DND-41 (cell line): ENCODE measurements at regions not wholly inside any gene's neighbourhood (a gene's known extent, or its start where the extent isn't known, plus 50 kb on each side); places are given as distances from the start of the nearest gene placed in this dataset.

Experiments
- ATAC-seq: fragments of 200-7000 bp; cut with Tn5 transposase; 3 replicates; pipeline ENCODE4 v1.9.1; 2021; ENCODE audit warnings: low read depth; ENCODE audit not compliant: insufficient read depth
- DNase-seq: peaks from one replicate; pipeline ENCODE4 v3.0.0-alpha.2; 2020
- H2AFZ ChIP-seq: 2 replicates; pipeline ENCODE4 v1.6.0; 2012; ENCODE audit warnings: low read depth, low read length
- H3K27ac ChIP-seq: 2 replicates; pipeline ENCODE4 v1.5.1; 2012; ENCODE audit warnings: low read length, inconsistent platforms
- H3K27me3 ChIP-seq: fragments of 200-600 bp; sonication (generic); 2 replicates; pipeline ENCODE4 v1.6.0; 2012; ENCODE audit warnings: low read length, mild to moderate bottlenecking, inconsistent platforms; ENCODE audit not compliant: insufficient read depth, poor library complexity
- H3K36me3 ChIP-seq: 2 replicates; pipeline ENCODE4 v1.5.1; 2012; ENCODE audit warnings: low read length, inconsistent platforms; ENCODE audit not compliant: insufficient read depth
- H3K4me1 ChIP-seq: 2 replicates; pipeline ENCODE4 v1.5.1; 2012; ENCODE audit warnings: mild to moderate bottlenecking, low read length; ENCODE audit not compliant: insufficient read depth
- H3K4me2 ChIP-seq: 2 replicates; pipeline ENCODE4 v1.6.0; 2012; ENCODE audit warnings: mild to moderate bottlenecking, moderate library complexity, low read length, inconsistent platforms; ENCODE audit not compliant: insufficient read depth
- H3K4me3 ChIP-seq, 2 experiments: fragments of 200-600 bp in 1 of 2; shearing (Covaris generic) in 1 of 2; 2 replicates each; pipeline ENCODE4 v1.5.1; 2012 to 2016; ENCODE audit warnings: inconsistent platforms in 2 of 2, low read length in 2 of 2, mild to moderate bottlenecking in 2 of 2, low read depth in 1 of 2, moderate library complexity in 1 of 2
- H3K79me2 ChIP-seq: 2 replicates; pipeline ENCODE4 v1.6.0; 2012; ENCODE audit warnings: low read length, inconsistent platforms; ENCODE audit not compliant: insufficient read depth
- H3K9ac ChIP-seq: 2 replicates; pipeline ENCODE4 v1.6.0; 2012; ENCODE audit warnings: low read depth, mild to moderate bottlenecking, inconsistent platforms, low read length, moderate library complexity
- H3K9me3 ChIP-seq: 2 replicates; pipeline ENCODE4 v1.5.1; 2012; ENCODE audit warnings: low read length, moderate library complexity, mild to moderate bottlenecking, inconsistent platforms; ENCODE audit not compliant: insufficient read depth, severe bottlenecking
- H4K20me1 ChIP-seq: 2 replicates; pipeline ENCODE4 v1.6.0; 2012; ENCODE audit warnings: low read length; ENCODE audit not compliant: insufficient read depth
- EZH2 ChIP-seq: IDR thresholded peaks from 3 replicates; pipeline ENCODE4 v1.6.1; 2012; ENCODE audit warnings: borderline replicate concordance, low read depth, mild to moderate bottlenecking, moderate library complexity, low read length, inconsistent platforms; ENCODE audit not compliant: severe bottlenecking
- TF ChIP-seq, protein P1 (sequence below): IDR thresholded peaks from 2 replicates; pipeline ENCODE4 v1.5.1; 2012; ENCODE audit warnings: borderline replicate concordance, low read length, moderate library complexity, mild to moderate bottlenecking; ENCODE audit not compliant: poor library complexity, severe bottlenecking; ENCODE audit errors: extremely low read depth

DNA sequence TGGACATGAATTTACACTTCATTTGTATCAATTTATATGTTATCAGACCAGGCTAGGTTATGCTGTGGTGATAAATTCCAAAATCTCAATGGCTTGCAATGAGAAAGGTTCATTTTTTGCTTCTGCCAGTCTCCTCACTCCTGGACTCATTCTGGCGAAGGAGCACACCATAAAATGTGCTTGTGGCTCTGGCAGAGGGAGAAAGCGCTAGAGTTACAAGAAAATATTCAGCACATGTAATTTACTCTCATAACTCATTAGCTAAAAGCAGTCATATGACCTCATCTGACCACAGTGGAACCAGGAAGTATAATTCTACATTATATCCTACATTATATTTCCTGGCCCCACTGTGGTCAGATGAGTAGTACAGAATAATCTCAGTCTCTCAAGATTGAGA lies 193.8 kb downstream of the BCHE start:
- no peaks in the 10 kb centered on the region for H3K27me3 ChIP-seq
- no peaks in the 10 kb centered on the region for H4K20me1 ChIP-seq
- H3K9ac ChIP-seq, result no peak overlapping the region
- DNase-seq (no peak), ATAC-seq (peak; percentile 29; the same call in 1 of the 3 replicates)
- no peaks in the 10 kb centered on the region for H3K9me3 ChIP-seq
- no peak overlapping the region for H3K4me3 ChIP-seq
- H3K36me3 ChIP-seq, result no peaks in the 10 kb centered on the region
- no peak overlapping the region for H3K4me2 ChIP-seq
- H3K79me2 ChIP-seq, result no peaks in the 10 kb centered on the region
- no peaks in the 10 kb centered on the region for H3K4me1 ChIP-seq
- TF ChIP-seq, protein P1, sequence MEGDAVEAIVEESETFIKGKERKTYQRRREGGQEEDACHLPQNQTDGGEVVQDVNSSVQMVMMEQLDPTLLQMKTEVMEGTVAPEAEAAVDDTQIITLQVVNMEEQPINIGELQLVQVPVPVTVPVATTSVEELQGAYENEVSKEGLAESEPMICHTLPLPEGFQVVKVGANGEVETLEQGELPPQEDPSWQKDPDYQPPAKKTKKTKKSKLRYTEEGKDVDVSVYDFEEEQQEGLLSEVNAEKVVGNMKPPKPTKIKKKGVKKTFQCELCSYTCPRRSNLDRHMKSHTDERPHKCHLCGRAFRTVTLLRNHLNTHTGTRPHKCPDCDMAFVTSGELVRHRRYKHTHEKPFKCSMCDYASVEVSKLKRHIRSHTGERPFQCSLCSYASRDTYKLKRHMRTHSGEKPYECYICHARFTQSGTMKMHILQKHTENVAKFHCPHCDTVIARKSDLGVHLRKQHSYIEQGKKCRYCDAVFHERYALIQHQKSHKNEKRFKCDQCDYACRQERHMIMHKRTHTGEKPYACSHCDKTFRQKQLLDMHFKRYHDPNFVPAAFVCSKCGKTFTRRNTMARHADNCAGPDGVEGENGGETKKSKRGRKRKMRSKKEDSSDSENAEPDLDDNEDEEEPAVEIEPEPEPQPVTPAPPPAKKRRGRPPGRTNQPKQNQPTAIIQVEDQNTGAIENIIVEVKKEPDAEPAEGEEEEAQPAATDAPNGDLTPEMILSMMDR, result no peak
- no peak for TF ChIP-seq EZH2
- H3K27ac ChIP-seq, result no peak overlapping the region
- H2AFZ ChIP-seq, result peak overlapping the region; percentile 55

DNA sequence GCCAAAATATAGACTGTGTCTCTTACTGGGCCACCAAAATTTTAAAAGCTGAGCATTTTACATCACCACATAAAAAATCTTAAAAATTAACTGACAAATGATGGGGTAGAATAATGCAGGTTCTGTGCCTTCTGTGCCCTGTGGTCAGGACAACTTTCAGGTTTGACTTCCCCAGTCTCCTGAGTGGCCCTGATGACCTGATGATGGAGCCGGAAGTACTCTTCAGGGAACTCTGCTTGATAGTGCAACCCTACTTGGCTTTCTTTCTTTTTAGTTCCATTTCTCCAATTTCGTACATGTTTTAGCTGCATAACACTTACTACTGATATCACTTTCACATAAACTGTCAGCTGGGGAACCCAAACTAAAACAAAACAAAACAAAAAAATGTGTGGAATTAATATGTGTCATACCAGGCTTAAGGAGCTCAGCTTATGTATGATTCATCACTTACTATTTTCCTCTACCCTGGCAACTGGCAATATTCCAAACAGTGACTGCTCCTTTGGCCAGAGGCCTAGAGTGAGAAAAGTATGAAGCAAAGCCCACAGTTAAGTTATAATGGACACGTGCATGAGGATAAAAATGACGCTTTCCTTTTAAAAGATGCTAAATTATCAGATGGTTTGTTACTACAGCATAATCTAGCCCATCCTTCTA lies 194.3 kb downstream of the BCHE start:
- Histone ChIP-seq H3K27me3 (no peaks in the 10 kb centered on the region), H3K4me3 (no peak overlapping the region), H3K79me2 (no peaks in the 10 kb centered on the region), H2AFZ (peak overlapping the region; percentile 55; the same call in 1 of the 2 replicates), H3K4me2 (no peak overlapping the region), H3K27ac (no peak overlapping the region), H3K9ac (no peak overlapping the region), H3K9me3 (no peaks in the 10 kb centered on the region), H4K20me1 (no peaks in the 10 kb centered on the region), H3K4me1 (no peaks in the 10 kb centered on the region), H3K36me3 (no peaks in the 10 kb centered on the region)
- DNase-seq, result no peak
- no peak for TF ChIP-seq EZH2
- TF ChIP-seq, protein P1, result no peak
- no peak for ATAC-seq

DNA sequence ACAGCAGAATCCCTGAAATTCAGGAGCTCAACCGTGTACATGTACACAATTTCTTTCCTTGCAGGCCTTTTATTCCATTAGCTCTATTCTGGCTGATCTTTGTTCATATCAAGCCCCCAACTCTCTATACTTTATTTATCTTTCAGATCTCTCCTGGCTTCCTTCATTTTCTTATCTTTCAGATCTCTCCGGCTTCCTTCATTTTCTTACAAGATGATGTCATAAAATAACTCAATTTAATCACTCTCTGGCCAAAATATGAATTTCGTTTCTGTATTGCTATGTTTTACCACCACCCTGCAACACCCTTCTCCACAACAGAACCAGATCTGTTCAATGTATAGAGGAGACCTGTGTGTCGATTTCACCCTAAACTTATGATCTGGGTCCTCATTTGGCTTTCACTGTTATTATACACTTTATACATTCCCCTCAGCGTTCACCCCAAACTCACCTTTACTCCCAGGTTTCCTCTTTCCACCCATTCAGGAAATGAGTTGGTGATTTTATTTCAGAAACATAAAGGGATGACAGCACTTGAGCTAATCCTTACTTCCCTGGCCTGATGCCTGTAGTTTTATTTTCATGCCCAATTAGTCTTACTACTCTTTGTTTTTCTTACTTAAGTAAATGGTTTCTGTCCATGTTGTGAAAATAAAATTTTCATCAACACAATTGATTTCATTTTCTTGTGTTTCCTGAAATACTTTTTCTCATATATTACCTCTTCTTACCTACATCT lies 195.5 kb downstream of the BCHE start:
- Histone ChIP-seq H3K4me3 (no peak overlapping the region), H3K4me1 (no peaks in the 10 kb centered on the region), H3K79me2 (no peaks in the 10 kb centered on the region), H2AFZ (no peak overlapping the region), H3K9ac (no peak overlapping the region), H3K27me3 (no peaks in the 10 kb centered on the region), H4K20me1 (no peaks in the 10 kb centered on the region), H3K27ac (no peak overlapping the region), H3K9me3 (no peaks in the 10 kb centered on the region), H3K36me3 (no peaks in the 10 kb centered on the region), H3K4me2 (no peak overlapping the region)
- TF ChIP-seq, protein P1, result no peak
- no peak for TF ChIP-seq EZH2
- ATAC-seq (no peak), DNase-seq (no peak)
